Small intestine (tissue), 7 donors: ENCODE measurements at regions not wholly inside any gene's neighbourhood (a gene's known extent, or its start where the extent isn't known, plus 50 kb on each side); places are given as distances from the start of the nearest gene placed in this dataset.

ENCODE experiments used
- DNase-seq, 2 donors: peaks; one replicate each; pipeline versions ENCODE4 v3.0.0 to v3.0.0-alpha.2; 2013
- FAIRE-seq: peaks from 2 replicates; lab custom pipeline; 2012; peaks lifted over from hg19 to GRCh38; lab: Jason Lieb, UNC
- H3K27ac ChIP-seq, 3 donors: one replicate each; pipeline ENCODE4 v1.5.1; 2013; ENCODE audit warnings: low read length in 2 of 3, mild to moderate bottlenecking in 2 of 3, control low read depth in 1 of 3, inconsistent platforms in 1 of 3, low read depth in 1 of 3, moderate library complexity in 1 of 3
- H3K27me3 ChIP-seq, 3 donors: one replicate each; pipeline ENCODE4 v1.6.1; 2013; ENCODE audit warnings: low read length in 3 of 3, inconsistent platforms in 1 of 3; ENCODE audit not compliant: control insufficient read depth in 3 of 3, insufficient read depth in 3 of 3
- H3K36me3 ChIP-seq, 3 donors: one replicate each; pipeline ENCODE4 v1.6.1; 2013; ENCODE audit warnings: low read length in 3 of 3, inconsistent platforms in 1 of 3, low read depth in 1 of 3, mild to moderate bottlenecking in 1 of 3, moderate library complexity in 1 of 3; ENCODE audit not compliant: control insufficient read depth in 3 of 3, insufficient read depth in 2 of 3
- H3K4me1 ChIP-seq, 3 donors: one replicate each; pipeline ENCODE4 v1.6.1; 2013; ENCODE audit warnings: low read length in 2 of 3, inconsistent platforms in 1 of 3, low read depth in 1 of 3, mild to moderate bottlenecking in 1 of 3, moderate library complexity in 1 of 3; ENCODE audit not compliant: control insufficient read depth in 3 of 3, insufficient read depth in 2 of 3
- H3K4me3 ChIP-seq, 3 donors: one replicate each; pipeline ENCODE4 v1.5.1; 2013; ENCODE audit warnings: low read length in 3 of 3, control low read depth in 1 of 3, inconsistent platforms in 1 of 3, low read depth in 1 of 3, mild to moderate bottlenecking in 1 of 3, moderate library complexity in 1 of 3
- H3K9me3 ChIP-seq, 2 donors: one replicate each; pipeline ENCODE4 v1.6.1; 2013; ENCODE audit warnings: low read depth in 1 of 2, low read length in 1 of 2; ENCODE audit not compliant: control insufficient read depth in 2 of 2, insufficient read depth in 1 of 2
- WGBS, 3 donors: extraction: QIAGEN DNeasy Blood & Tissue Kit; methylation state at CpG; one replicate each; pipeline ENCODE4 v1.1.7; 2013; 5-methylcytosine and 5-hydroxymethylcytosine counted together
- donor health status: healthy with polysubstance abuse.
- donor health status: control.
- donor health status: control.
- donor health status: Bipolar disorder and iron deficiency.
- donor health status: healthy.

DNA sequence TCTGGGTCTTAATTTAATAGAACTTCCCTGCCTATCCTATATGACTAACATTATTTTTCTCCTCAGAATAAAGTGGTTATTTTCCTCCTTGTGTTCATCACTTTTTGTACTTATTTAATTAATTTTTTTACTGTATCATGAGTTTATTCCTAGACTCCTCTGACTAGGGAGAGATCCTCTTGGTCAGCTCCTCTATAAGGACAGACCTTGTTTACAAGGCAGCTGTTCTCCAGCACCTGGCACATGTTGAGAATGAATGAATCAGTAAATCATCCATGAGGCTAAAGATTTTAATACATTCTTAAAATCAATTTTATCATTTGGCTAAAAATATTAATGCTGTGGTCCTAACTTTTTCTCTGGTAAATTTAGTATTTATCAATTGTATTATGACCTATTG lies 139.8 kb downstream of the NUDT12 start:
- Histone ChIP-seq H3K27me3 (no peaks in the 10 kb centered on the region), H3K4me1 (no peaks in the 10 kb centered on the region), H3K36me3 (no peaks in the 10 kb centered on the region), H3K4me3 (no peak overlapping the region), H3K9me3 (no peaks in the 10 kb centered on the region), H3K27ac (no peak overlapping the region)
- DNase-seq (no peak), FAIRE-seq (no peak)

DNA sequence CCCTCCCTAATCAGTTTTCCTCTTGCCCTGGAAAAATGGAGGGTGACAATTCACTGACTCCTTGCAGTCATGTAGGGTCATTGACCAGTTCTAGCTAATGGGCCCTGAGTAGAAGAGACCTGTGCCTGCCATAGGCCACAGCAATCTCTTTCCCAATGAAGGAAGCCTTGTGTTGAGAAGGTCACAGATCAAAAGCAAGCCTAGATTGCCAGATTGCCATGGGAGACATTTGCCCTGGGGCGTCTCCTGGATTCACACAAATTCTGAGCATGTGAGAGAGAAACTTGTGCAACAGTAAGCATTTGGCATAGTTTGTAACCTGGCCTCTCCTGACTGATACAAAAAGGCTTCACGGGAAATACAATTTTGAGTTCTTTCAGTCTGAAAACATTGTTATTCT lies 148.0 kb downstream of the NUDT12 start:
- H3K9me3 ChIP-seq, result peaks cover 0 to 3% of the 10 kb centered on the region in 2 donors
- 82 to 97% (median 88%) methylated on average over 2 of the region's 2 CpGs for WGBS, 3 donors
- DNase-seq (no peak), FAIRE-seq (no peak)
- H3K27ac ChIP-seq, result no peak overlapping the region
- H3K4me1 ChIP-seq, result no peaks in the 10 kb centered on the region
- no peaks in the 10 kb centered on the region for H3K36me3 ChIP-seq
- H3K4me3 ChIP-seq, result no peak overlapping the region
- H3K27me3 ChIP-seq, result no peaks in the 10 kb centered on the region

DNA sequence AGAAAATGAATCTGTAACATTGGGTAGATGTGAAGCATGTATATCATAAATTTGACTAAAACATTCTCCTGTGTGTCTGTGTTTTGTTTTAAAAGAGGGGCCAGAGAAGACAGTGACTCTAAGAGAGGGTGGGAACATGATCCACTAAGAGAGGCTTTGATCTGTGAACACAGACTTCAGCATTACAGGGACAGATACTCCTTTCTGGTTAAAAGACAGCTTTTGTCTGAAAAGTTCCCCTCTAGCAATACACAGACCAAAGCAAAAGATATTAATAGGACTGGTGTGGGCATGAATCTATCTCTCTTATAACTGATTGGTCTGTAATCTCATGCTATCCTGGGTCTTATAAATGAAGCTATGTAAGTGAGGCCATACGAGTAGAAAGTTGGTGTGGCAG lies 150.9 kb downstream of the NUDT12 start:
- Histone ChIP-seq H3K4me3 (no peak overlapping the region), H3K4me1 (no peaks in the 10 kb centered on the region), H3K36me3 (no peaks in the 10 kb centered on the region), H3K27me3 (no peaks in the 10 kb centered on the region), H3K27ac (no peak overlapping the region), H3K9me3 (peaks cover 0 to 3% of the 10 kb centered on the region in 2 donors)
- no peak for DNase-seq
- FAIRE-seq, result no peak
- 69 to 74% (median 72%) methylated on average over 1 of the region's 1 CpG for WGBS, 3 donors

DNA sequence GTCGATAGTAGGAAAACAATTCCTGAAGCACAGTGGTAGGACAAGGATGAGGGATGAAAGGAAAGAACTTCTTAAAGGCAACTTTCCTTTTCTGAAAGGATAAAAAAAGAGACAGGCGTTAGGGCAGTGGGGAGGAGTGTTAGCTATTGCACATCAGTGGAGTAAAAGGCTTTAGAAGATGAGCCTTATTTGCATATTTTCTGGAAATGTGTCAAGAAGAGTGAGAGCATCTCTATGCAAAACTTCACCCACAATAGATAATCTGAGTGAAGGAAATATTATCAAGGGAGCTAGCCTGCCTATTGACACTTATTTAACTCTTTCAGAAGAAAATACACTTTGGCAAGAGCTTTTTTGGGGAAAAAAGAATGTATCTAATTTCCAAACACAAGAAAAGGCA lies 151.6 kb downstream of the MACIR start:
- Histone ChIP-seq H3K27me3 (no peaks in the 10 kb centered on the region), H3K4me3 (no peak overlapping the region), H3K4me1 (no peaks in the 10 kb centered on the region), H3K27ac (no peak overlapping the region), H3K36me3 (no peaks in the 10 kb centered on the region), H3K9me3 (peaks cover 0 to 3% of the 10 kb centered on the region in 2 donors)
- 77 to 79% (median 77%) methylated on average over 2 of the region's 2 CpGs for WGBS, 3 donors
- DNase-seq, result no peak
- no peak for FAIRE-seq

DNA sequence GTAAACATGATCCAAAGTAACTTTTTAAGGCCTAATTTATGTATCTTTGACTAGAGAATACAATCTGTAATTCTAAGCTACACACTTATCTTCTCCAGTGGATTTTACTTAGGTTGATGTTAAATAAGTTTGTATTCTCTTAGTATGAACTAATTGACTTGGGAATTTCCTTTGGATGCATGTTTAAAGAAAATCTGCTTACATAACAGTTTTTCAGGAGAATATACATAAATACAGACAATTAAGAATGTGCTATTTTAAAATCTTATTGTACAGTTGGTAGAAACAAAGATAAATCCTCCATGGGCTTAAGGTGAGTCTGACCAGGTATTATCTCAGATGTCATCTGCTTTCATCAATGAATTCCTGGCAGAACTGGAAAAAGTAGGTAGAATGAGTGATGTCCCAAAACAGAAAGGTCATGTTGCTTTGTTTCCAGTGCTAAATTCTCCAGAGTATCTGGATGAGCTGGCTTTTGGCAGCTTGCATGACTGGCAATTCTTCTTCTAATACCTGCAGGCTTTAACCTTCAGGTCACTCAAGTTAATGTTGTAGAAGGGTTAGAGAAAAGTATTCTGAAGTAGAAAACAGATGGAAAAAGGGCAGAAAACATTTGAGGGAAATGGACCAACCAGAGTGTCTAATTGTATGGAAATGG lies 150.6 kb downstream of the MACIR start:
- Histone ChIP-seq H3K9me3 (no peaks in the 10 kb centered on the region), H3K27me3 (no peaks in the 10 kb centered on the region), H3K4me1 (no peaks in the 10 kb centered on the region), H3K36me3 (no peaks in the 10 kb centered on the region), H3K4me3 (no peak overlapping the region), H3K27ac (no peak overlapping the region)
- FAIRE-seq (no peak), DNase-seq (no peak)

DNA sequence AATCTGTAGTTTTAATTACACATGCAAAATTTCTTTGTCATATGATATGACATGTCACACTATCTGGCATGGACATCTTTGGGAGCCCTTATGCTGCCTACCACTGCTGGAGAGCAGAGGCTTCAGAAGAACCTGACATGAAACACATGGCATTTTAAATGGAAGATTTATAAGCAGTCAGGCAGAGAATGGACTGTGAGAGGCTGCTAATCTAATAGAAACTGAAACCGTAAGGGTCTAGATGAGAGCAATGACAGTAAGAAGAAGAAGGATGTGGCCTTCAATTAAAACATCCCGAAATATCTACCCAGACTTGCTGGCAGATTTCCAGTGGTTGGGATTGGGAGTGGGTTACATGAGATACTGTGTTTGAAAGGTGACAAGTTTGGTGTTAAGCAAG lies 149.8 kb downstream of the MACIR start:
- 70 to 87% (median 71%) methylated on average over 2 of the region's 2 CpGs for WGBS, 3 donors
- H3K36me3 ChIP-seq, result no peaks in the 10 kb centered on the region
- no peaks in the 10 kb centered on the region for H3K4me1 ChIP-seq
- FAIRE-seq (no peak), DNase-seq (no peak)
- no peaks in the 10 kb centered on the region for H3K9me3 ChIP-seq
- no peak overlapping the region for H3K4me3 ChIP-seq
- no peaks in the 10 kb centered on the region for H3K27me3 ChIP-seq
- no peak overlapping the region for H3K27ac ChIP-seq

DNA sequence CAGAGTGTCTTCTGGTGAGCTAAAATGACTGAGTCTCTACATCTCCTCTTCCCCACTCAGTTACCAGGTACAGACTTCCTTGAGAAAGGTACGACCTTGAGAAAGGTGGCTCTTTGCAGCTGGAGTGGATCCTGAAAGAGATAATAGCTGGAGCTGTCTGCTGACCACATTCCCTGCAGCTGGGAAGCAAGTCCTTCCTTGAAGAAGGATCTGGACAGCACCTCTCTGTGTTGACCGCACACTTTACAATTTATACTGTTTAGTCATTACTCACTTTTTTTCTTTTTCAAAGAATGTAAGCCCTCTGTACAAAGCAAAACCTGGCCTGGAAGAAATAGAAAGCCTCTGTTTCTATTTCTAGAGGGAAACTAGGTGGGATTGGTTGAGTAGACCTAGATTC lies 148.8 kb downstream of the MACIR start:
- no peaks in the 10 kb centered on the region for H3K9me3 ChIP-seq
- DNase-seq (no peak), FAIRE-seq (no peak)
- H3K27me3 ChIP-seq, result no peaks in the 10 kb centered on the region
- H3K4me3 ChIP-seq, result no peak overlapping the region
- no peak overlapping the region for H3K27ac ChIP-seq
- H3K4me1 ChIP-seq, result no peaks in the 10 kb centered on the region
- no peaks in the 10 kb centered on the region for H3K36me3 ChIP-seq
- 61 to 89% (median 82%) methylated on average over 2 of the region's 2 CpGs for WGBS, 3 donors

DNA sequence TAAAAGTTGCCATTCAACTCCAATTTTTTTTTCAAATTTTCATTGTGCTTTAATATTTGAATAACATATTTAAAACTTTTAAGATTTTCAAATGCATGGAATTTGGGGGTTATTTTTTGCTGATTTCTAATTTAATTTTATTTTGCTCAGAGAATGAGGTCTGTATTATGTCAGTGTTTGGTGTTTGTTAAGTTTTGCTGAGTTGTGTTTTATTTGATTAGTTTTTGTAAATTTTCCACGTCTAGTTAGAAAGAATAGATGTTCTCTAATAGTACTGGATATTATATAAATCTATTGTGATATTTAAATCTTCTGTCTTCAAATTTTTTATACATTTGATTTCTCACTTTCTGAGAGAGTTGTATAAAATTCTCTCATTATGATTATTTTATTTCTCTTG lies 145.9 kb downstream of the MACIR start:
- H3K27ac ChIP-seq, result no peak overlapping the region
- no peaks in the 10 kb centered on the region for H3K27me3 ChIP-seq
- no peak overlapping the region for H3K4me3 ChIP-seq
- FAIRE-seq (peak; percentile 62), DNase-seq (no peak)
- no peaks in the 10 kb centered on the region for H3K4me1 ChIP-seq
- H3K9me3 ChIP-seq, result no peaks in the 10 kb centered on the region
- H3K36me3 ChIP-seq, result no peaks in the 10 kb centered on the region
- 59 to 88% (median 74%) methylated on average over 1 of the region's 1 CpG for WGBS, 3 donors

DNA sequence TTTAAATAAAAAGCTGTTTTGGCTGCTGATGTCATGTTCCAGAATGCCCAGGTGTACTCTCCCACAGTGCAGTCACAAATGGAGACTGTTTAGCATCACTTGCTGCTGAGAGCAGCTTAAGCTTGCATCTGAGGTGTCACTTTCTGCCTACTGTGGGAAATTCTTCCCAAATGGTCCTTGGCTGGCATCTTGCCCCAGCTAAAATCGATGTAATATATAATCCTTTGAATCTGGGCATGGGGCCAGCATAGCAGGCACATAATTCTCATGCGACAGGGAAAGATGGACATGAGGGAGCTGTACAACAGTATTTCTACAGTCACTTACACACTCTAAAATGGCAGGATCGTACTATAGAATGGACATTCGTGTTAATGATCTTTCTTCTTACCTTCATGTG lies 144.3 kb downstream of the MACIR start:
- H3K27me3 ChIP-seq, result no peaks in the 10 kb centered on the region
- no peaks in the 10 kb centered on the region for H3K4me1 ChIP-seq
- H3K4me3 ChIP-seq, result no peak overlapping the region
- WGBS, 3 donors, result 57 to 62% (median 58%) methylated on average over 4 of the region's 4 CpGs
- no peaks in the 10 kb centered on the region for H3K36me3 ChIP-seq
- no peaks in the 10 kb centered on the region for H3K9me3 ChIP-seq
- no peak for DNase-seq
- H3K27ac ChIP-seq, result no peak overlapping the region
- FAIRE-seq, result no peak
